Nephron progenitor cell (in vitro differentiated cells): ENCODE measurements at regions not wholly inside any gene's neighbourhood (a gene's known extent, or its start where the extent isn't known, plus 50 kb on each side); places are given as distances from the start of the nearest gene placed in this dataset.
A peak's percentile ranks its signal among the peaks of the same experiment; 100 is the strongest.
"Not testable (repeated sequence)": the region's sequence is repeated elsewhere in the genome, so short reads cannot be mapped to it uniquely, and the experiment has no call there.

Experiments
- DNase-seq: peaks from one replicate; pipeline ENCODE4 v3.0.0; 2021
- H3K27ac Mint-ChIP-seq: 2 replicates; pipeline ENCODE4 v1.8.0; 2021; ENCODE audit warnings: mild to moderate bottlenecking, moderate library complexity, mixed read lengths
- H3K27me3 Mint-ChIP-seq: 2 replicates; pipeline ENCODE4 v1.8.0; 2021; ENCODE audit warnings: mild to moderate bottlenecking, low read depth, mixed read lengths; ENCODE audit not compliant: poor library complexity
- H3K36me3 Mint-ChIP-seq: 2 replicates; pipeline ENCODE4 v1.8.0; 2021; ENCODE audit warnings: low read depth, mixed read lengths
- H3K4me1 Mint-ChIP-seq: 2 replicates; pipeline ENCODE4 v1.8.0; 2021; ENCODE audit warnings: mixed read lengths
- H3K4me3 Mint-ChIP-seq: 2 replicates; pipeline ENCODE4 v1.8.0; 2021; ENCODE audit warnings: mild to moderate bottlenecking, moderate library complexity, mixed read lengths
- H3K9me3 Mint-ChIP-seq: 2 replicates; pipeline ENCODE4 v1.8.0; 2021; ENCODE audit warnings: mild to moderate bottlenecking, moderate library complexity, mixed read lengths
- CTCF ChIP-seq: fragments of 200-600 bp; sonication (generic); IDR thresholded peaks from 2 replicates; pipeline ENCODE4 v1.5.0; 2021; ENCODE audit warnings: antibody characterized with exemption

GRCh38 chr4:104010722-104011121 is 290.9 kb upstream of the TACR3 start:
- Mint-ChIP-seq H3K27ac (no peak overlapping the region), H3K4me3 (no peak overlapping the region), H3K4me1 (no peaks in the 10 kb centered on the region), H3K36me3 (no peaks in the 10 kb centered on the region), H3K27me3 (no peaks in the 10 kb centered on the region), H3K9me3 (peaks cover 11% of the 10 kb centered on the region)
- DNase-seq: no peak
- TF ChIP-seq CTCF: no peak

DNA sequence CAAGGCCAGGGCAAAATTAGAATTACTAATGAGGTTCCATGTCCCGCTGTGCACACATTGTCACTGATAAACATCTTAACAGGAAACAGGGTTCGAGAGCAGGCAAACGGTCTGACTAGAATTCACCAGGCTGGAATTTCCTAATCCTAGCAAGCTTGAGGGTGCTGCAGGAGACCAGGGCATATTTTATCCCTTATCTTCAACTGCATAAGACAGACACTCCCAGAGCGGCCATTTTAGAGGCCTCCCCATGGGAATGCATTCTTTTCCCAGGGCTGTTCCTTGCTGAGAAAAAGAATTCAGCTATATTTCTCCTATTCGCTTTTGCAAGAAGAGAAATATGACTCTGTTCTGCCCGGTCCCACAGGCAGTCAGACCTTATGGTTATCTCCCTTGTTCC is 282.5 kb upstream of the TACR3 start:
- peaks cover 38% of the 10 kb centered on the region for H3K9me3 Mint-ChIP-seq
- not testable (repeated sequence) for H3K4me3 Mint-ChIP-seq, H3K36me3 Mint-ChIP-seq, H3K27ac Mint-ChIP-seq, H3K4me1 Mint-ChIP-seq, H3K27me3 Mint-ChIP-seq
- DNase-seq: peak; percentile 11

DNA sequence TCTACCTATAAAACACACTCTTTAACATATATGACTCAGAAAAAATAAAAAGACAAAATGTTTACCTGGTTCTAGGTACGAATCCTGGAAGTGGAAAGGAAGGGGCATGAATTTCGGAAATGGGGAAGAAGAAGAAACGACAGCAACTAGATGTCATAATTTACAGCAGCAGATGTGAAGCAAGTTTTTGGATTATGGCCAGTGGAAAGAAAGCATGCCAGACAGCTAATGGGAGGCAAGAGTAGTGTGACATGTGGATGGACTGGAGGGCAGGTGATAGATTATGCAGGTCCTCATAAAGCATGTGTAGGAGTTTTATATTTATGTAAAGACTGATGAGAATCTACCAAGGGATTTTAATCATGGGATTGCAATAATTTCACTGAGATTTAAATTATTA is 279.0 kb upstream of the TACR3 start:
- Mint-ChIP-seq H3K4me1 (peaks cover 12% of the 10 kb centered on the region), H3K36me3 (peaks cover 4% of the 10 kb centered on the region), H3K27me3 (peaks cover 3% of the 10 kb centered on the region), H3K9me3 (peaks cover 28% of the 10 kb centered on the region), H3K27ac (no peak overlapping the region), H3K4me3 (no peak overlapping the region)
- TF ChIP-seq CTCF: no peak
- no peak for DNase-seq

DNA sequence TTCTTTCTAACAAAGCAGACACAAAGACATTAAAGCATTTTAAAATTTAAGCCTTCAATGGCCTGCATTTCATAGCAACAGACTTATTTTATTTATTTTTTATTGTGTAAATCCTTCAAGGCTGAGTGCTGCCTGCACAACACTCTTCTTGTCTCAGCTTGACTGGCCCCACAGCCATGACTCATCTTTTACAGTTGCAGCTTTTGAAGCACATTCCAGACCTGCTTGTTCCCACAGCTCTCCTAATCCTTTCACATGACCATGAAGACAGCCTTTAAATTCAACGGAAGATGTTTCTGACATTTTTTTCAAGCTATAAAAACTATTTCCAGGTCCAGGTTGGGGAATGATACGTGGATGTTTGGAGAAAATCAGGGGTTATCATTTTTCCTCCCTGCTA is 276.9 kb upstream of the TACR3 start:
- DNase-seq: peak; percentile 12
- H3K27me3 Mint-ChIP-seq: no peaks in the 10 kb centered on the region
- H3K27ac Mint-ChIP-seq: peak overlapping the region; percentile 74
- TF ChIP-seq CTCF: no peak
- H3K9me3 Mint-ChIP-seq: peaks cover 16% of the 10 kb centered on the region
- H3K4me3 Mint-ChIP-seq: peak overlapping the region; percentile 2
- H3K4me1 Mint-ChIP-seq: peaks cover 12% of the 10 kb centered on the region
- no peaks in the 10 kb centered on the region for H3K36me3 Mint-ChIP-seq

DNA sequence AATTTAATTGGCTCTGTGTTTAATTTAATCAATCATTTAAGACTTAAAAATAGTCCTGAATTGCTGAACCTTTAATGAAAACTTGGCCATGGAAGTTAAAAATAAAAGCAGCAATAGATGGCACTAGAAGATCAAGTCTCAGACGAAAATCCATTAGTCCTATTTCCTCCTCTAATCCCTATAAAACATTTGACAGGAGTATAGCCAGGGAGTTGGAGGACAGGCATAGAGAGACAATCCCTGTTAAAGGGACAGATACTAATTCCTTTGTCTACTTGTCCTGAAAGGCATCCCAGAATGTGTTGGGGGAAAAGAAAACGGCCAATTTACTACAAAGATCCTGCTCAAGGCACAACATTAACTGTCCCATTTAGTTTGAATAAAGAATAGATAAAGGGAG is 276.3 kb upstream of the TACR3 start:
- peak overlapping the region; percentile 74 for H3K27ac Mint-ChIP-seq
- peaks cover 12% of the 10 kb centered on the region for H3K4me1 Mint-ChIP-seq
- peaks cover 19% of the 10 kb centered on the region for H3K9me3 Mint-ChIP-seq
- TF ChIP-seq CTCF: no peak
- H3K27me3 Mint-ChIP-seq: no peaks in the 10 kb centered on the region
- no peak for DNase-seq
- no peaks in the 10 kb centered on the region for H3K36me3 Mint-ChIP-seq
- peak overlapping the region; percentile 11 for H3K4me3 Mint-ChIP-seq

GRCh38 chr4:103994059-103994458 is 274.3 kb upstream of the TACR3 start:
- H3K36me3 Mint-ChIP-seq: no peaks in the 10 kb centered on the region
- peaks cover 24% of the 10 kb centered on the region for H3K9me3 Mint-ChIP-seq
- no peak overlapping the region for H3K27ac Mint-ChIP-seq
- no peak overlapping the region for H3K4me3 Mint-ChIP-seq
- no peak for TF ChIP-seq CTCF
- H3K27me3 Mint-ChIP-seq: no peaks in the 10 kb centered on the region
- DNase-seq: no peak
- H3K4me1 Mint-ChIP-seq: peaks cover 12% of the 10 kb centered on the region
